GM18499 (cell line): ENCODE measurements at regions not wholly inside any gene's neighbourhood (a gene's known extent, or its start where the extent isn't known, plus 50 kb on each side); places are given as distances from the start of the nearest gene placed in this dataset.
A peak's percentile ranks its signal among the peaks of the same experiment; 100 is the strongest.
"Not testable (repeated sequence)": the region's sequence is repeated elsewhere in the genome, so short reads cannot be mapped to it uniquely, and the experiment has no call there.

Experiments
- ATAC-seq: cut with Tn5 transposase; IDR thresholded peaks from one replicate; pipeline ENCODE4 v1.9.1; 2021; ENCODE audit warnings: moderate number of reproducible peaks; ENCODE audit not compliant: insufficient read depth, unreplicated experiment

- no peak for ATAC-seq
These were observed 133.1 kb upstream of the PELI1 start for GRCh38 chr2:64277101-64277849.

GRCh38 chr2:64280812-64281211 lies 136.6 kb upstream of the PELI1 start:
- not testable (repeated sequence) for ATAC-seq

GRCh38 chr2:64283006-64283570 lies 138.9 kb upstream of the PELI1 start:
- peak; percentile 11 for ATAC-seq

GRCh38 chr2:64283641-64284361 lies 139.6 kb upstream of the PELI1 start:
- ATAC-seq, result peak; percentile 95

GRCh38 chr2:64284751-64285150 lies 140.5 kb upstream of the PELI1 start:
- no peak for ATAC-seq

DNA sequence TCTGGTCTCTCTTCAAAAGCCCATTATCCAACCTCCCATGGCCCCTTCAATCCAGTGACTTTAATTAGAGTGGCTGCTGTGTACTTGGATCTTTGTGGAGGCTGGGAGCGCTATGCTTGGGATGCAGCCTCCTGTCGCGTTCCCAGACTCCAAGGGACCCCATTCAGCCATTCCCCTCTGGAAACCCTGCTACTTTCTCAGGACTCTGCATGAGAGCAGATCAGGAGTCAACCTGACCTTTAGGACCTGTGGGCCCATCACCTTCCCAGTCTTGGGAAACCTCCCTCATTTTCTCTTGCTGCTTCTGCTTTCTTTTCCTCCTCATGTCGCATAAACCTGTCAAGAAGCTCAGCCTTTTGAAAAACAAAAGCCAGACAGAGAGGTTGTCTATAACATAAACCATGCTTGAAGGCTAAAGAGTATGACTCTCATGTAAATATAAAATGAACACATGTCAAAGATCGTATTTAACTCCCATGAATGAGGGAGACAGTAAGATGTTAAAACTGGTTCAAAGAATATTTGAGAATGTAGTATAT lies 143.1 kb upstream of the PELI1 start:
- no peak for ATAC-seq

- ATAC-seq, result no peak
These were observed 144.3 kb upstream of the PELI1 start for GRCh38 chr2:64288321-64289193.

DNA sequence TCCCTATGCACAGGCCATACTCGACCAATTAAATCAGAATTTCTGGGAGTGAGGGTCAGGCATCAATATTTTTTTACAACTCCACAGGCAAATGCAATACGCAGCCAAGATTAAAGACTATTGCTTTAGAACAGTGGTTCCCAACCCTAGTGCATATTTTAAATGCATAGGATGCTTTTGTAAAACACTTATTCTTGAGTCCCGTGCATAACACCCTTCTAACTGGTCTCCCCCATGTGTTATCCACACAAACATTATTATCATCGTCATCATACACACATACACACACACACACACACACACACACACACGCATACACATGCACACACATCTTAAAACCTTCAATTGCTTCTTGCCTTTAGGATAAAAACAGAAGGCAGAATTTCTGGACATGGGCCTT lies 145.0 kb upstream of the PELI1 start:
- ATAC-seq, result no peak

- ATAC-seq, result no peak
These were observed 145.5 kb upstream of the PELI1 start for GRCh38 chr2:64289737-64290136.

GRCh38 chr2:64291181-64291580 lies 147.0 kb upstream of the PELI1 start:
- no peak for ATAC-seq

- ATAC-seq, result no peak
These were observed 151.3 kb upstream of the PELI1 start for GRCh38 chr2:64295326-64296139.

- no peak for ATAC-seq
These were observed 151.9 kb upstream of the PELI1 start for GRCh38 chr2:64296140-64296480.

GRCh38 chr2:64296695-64297346 lies 152.6 kb upstream of the PELI1 start:
- no peak for ATAC-seq

DNA sequence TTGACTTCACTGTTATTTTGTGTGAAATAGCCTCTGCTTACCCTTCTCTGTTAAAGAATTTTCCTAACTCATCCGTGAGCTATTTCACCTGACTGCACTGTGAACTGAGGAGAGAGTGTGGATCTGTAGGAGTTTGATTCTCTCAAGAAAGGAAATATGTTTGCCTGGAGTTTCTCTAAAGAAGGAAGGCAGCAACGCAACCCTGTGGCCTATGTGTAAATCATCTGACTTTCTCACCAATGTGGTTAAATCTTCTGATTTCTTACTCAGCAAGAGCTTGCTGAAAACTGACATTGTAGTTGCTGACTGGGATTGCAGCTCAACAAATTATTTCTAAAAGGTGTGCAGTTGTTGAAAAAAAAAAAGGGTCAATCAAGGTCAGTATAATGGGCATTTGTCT lies 153.9 kb upstream of the PELI1 start:
- ATAC-seq, result no peak

GRCh38 chr2:64300066-64300465 lies 153.9 kb upstream of the LGALSL start:
- no peak for ATAC-seq

GRCh38 chr2:64303250-64303649 lies 150.7 kb upstream of the LGALSL start:
- ATAC-seq, result no peak

- no peak for ATAC-seq
These were observed 146.5 kb upstream of the LGALSL start for GRCh38 chr2:64307421-64307820.

DNA sequence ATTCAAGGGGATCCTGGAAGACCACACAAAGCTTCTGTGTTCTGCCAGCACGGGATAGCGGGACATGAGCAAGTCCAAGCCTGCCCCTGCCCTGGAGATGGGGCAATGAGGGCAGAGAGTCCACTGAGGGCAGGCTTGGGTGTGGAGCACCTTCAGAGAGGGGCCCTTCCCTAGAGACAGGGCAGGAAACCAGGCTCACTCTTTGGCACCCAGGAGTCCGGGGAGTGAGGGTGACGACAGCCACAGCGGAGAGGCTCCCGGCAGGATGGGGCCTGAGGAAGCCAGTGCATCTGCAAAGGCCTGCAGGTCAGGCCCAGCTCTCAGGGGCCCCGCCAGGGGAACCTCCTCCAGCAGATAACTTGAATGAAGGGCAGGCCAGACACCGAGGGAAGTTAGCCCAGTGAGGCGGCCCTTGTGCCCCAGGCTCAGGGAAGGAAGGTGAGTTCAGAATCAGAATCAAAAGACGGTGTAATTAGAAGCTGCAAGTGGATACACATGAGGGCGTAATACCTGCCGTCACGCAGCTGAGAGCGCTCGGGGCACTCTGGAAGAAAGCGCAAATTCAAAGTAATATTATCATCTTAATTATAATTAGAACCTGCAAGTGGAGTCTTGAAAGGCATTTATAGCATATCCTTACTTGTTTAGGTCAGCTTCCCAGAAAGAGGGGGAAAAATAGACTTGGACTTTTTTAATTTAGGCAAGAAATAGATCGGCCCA lies 142.6 kb upstream of the LGALSL start:
- ATAC-seq, result no peak
